ENCODE measurements at regions not wholly inside any gene's neighbourhood (a gene's known extent, or its start where the extent isn't known, plus 50 kb on each side); places are given as distances from the start of the nearest gene placed in this dataset.

DNA sequence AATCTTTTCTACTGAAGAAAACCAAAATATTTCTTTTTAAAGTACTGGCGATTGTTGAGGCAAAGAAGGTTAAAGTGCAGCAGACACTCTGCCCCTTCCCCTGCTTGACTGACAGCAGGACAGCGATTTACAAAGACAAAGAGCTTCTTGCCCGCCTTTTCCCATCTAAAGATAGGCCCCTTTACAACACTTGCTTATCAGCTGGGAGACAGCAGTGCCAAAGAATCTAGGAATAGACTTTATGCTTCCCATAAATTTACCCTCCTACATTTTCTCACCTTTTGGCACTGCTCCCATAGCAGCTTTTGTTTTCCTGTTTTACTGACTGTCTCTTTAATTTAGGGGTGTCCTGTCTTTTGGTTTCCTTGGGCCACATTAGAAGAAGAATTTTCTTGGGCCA, 824.1 kb downstream of the CCSER2 start:
- no peak overlapping the region for H3K4me3 ChIP-seq
- H3K9me1 ChIP-seq (ENCODE audit: control insufficient read depth, insufficient read depth, low read length): no peaks in the 10 kb centered on the region
- ChIA-PET POLR2A (no interaction called here), CTCF (ENCODE audit: low intra/inter-chr PET ratio) (no interaction called here)
- DNase-seq (ENCODE audit: extremely low read depth in 1 of 4, low spot score in 3 of 4): no peak
- H3K9ac ChIP-seq (ENCODE audit: insufficient read depth in 1 of 2, low read depth in 2 of 2, low read length in 2 of 2): no peak overlapping the region
- no peaks in the 10 kb centered on the region for H3K27me3 ChIP-seq (ENCODE audit: control insufficient read depth in 2 of 2, insufficient read depth in 2 of 2, low read length in 2 of 2)
- no peak overlapping the region for H2AFZ ChIP-seq (ENCODE audit: low read depth, low read length)
- H3K36me3 ChIP-seq (ENCODE audit: control insufficient read depth, insufficient read depth, low read length): no peaks in the 10 kb centered on the region
- in situ Hi-C loops (cut with MboI): no loop called here
- H4K20me1 ChIP-seq (replicated peaks; ENCODE audit: control insufficient read depth, insufficient read depth, low read length): no peaks in the 10 kb centered on the region
- FAIRE-seq: no peak
- WGBS (ENCODE audit: insufficient coverage, low coverage, missing lambda C conversion rate): 0% methylated on average over 3 of the region's 3 CpGs
- H3K79me2 ChIP-seq (ENCODE audit: control insufficient read depth, insufficient read depth, low read length): no peaks in the 10 kb centered on the region
- intact Hi-C loops (cut with micrococcal nuclease): no loop called here
- no TSS peak for BruUV-seq (replicated peaks)
- no peaks in the 10 kb centered on the region; the same call in 1 of the 2 replicates for H3K9me3 ChIP-seq (replicated peaks; ENCODE audit: control insufficient read depth, insufficient read depth, low read depth, low read length)
- no peaks in the 10 kb centered on the region for H3K4me1 ChIP-seq (replicated peaks in 1 of 2; ENCODE audit: control insufficient read depth in 2 of 2, insufficient read depth in 2 of 2, low read length in 2 of 2)
- H3K4me2 ChIP-seq (ENCODE audit: insufficient read depth, low read length): no peak overlapping the region
- TF ChIP-seq ZNF785 (CRISPR knock-in tag; IDR thresholded peaks at IDR 0.05): no peak
- no peak for TF ChIP-seq RAD21 (CRISPR knock-in tag; conservative IDR thresholded peaks at IDR 0.05 in 1 of 2, IDR thresholded peaks at IDR 0.05 in 1 of 2)
- no peak for TF ChIP-seq KLF13 (tag; IDR thresholded peaks at IDR 0.05; ENCODE audit: borderline replicate concordance, low read depth)
- no peak for TF ChIP-seq ILK (tag; IDR thresholded peaks at IDR 0.05; ENCODE audit: borderline replicate concordance, low read depth)
- TF ChIP-seq, protein P1, sequence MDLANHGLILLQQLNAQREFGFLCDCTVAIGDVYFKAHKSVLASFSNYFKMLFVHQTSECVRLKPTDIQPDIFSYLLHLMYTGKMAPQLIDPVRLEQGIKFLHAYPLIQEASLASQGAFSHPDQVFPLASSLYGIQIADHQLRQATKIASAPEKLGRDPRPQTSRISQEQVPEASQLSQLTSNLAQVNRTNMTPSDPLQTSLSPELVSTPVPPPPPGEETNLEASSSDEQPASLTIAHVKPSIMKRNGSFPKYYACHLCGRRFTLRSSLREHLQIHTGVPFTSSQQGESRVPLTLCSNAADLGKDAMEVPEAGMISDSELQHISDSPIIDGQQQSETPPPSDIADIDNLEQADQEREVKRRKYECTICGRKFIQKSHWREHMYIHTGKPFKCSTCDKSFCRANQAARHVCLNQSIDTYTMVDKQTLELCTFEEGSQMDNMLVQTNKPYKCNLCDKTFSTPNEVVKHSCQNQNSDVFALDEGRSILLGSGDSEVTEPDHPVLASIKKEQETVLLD (IDR thresholded peaks at IDR 0.05): no peak
- H3K27ac ChIP-seq (ENCODE audit: extremely low read depth, low read depth, low read length): no peak overlapping the region
- ATAC-seq: no peak

All from K562 (cell line).